Parathyroid adenoma (tissue), 2 donors: ENCODE measurements at regions not wholly inside any gene's neighbourhood (a gene's known extent, or its start where the extent isn't known, plus 50 kb on each side); places are given as distances from the start of the nearest gene placed in this dataset.

Experiments
- H2AFZ ChIP-seq: fragments of 300-600 bp; sonication (generic); one replicate; pipeline ENCODE4 v1.7.0; 2017; ENCODE audit warnings: antibody characterized with exemption, mild to moderate bottlenecking
- H3K27ac ChIP-seq: fragments of 300-600 bp; sonication (generic); one replicate; pipeline ENCODE4 v1.7.0; 2017
- H3K27me3 ChIP-seq: fragments of 300-600 bp; sonication (generic); one replicate; pipeline ENCODE4 v1.7.0; 2017; ENCODE audit warnings: low read length; ENCODE audit not compliant: control insufficient read depth, insufficient read depth
- H3K36me3 ChIP-seq: fragments of 300-600 bp; sonication (generic); one replicate; pipeline ENCODE4 v1.7.0; 2017; ENCODE audit warnings: low read length; ENCODE audit not compliant: control insufficient read depth, insufficient read depth
- H3K4me1 ChIP-seq: fragments of 300-600 bp; sonication (generic); one replicate; pipeline ENCODE4 v1.7.0; 2017; ENCODE audit warnings: control low read depth
- H3K4me2 ChIP-seq: fragments of 300-600 bp; sonication (generic); one replicate; pipeline ENCODE4 v1.7.0; 2017; ENCODE audit warnings: low read length
- H3K4me3 ChIP-seq: fragments of 300-600 bp; sonication (generic); one replicate; pipeline ENCODE4 v1.7.0; 2017; ENCODE audit warnings: low read depth, low read length
- H3K79me2 ChIP-seq: fragments of 300-600 bp; sonication (generic); one replicate; pipeline ENCODE4 v1.7.0; 2017; ENCODE audit warnings: control low read depth
- H3K9ac ChIP-seq: fragments of 300-600 bp; sonication (generic); one replicate; pipeline ENCODE4 v1.7.0; 2017; ENCODE audit warnings: mild to moderate bottlenecking
- H3K9me3 ChIP-seq: fragments of 300-600 bp; sonication (generic); one replicate; pipeline ENCODE4 v1.7.0; 2017; ENCODE audit warnings: low read length; ENCODE audit not compliant: control insufficient read depth
- TF ChIP-seq, protein P1 (sequence below): fragments of 300-600 bp; sonication (generic); IDR thresholded peaks from one replicate; pipeline ENCODE4 v1.7.0; 2017; ENCODE audit warnings: antibody characterized with exemption, mild to moderate bottlenecking
- donor health status: primary hyperparathyroidism.

DNA sequence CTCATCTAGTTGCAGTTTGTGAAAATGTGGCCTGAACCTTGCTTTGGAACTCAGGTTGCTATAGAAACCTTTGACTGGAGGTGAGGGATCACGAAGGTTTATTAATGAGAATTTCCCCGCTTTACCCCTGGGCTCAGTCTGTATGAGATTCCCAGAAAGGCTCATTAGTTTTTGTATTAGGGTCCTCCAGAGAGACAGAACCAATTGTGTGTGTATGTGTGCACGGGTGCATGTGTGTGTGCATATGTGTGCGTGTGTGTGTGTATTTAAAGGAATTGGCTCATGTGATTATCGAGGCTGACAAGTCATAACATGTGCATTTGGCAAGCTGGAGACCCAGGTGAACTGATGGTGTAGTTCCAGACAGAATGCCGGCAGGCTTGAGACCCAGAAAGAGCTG, 113.8 kb upstream of the DLX2 start:
- Histone ChIP-seq H3K9ac (no peak overlapping the region), H3K27ac (no peak overlapping the region)

DNA sequence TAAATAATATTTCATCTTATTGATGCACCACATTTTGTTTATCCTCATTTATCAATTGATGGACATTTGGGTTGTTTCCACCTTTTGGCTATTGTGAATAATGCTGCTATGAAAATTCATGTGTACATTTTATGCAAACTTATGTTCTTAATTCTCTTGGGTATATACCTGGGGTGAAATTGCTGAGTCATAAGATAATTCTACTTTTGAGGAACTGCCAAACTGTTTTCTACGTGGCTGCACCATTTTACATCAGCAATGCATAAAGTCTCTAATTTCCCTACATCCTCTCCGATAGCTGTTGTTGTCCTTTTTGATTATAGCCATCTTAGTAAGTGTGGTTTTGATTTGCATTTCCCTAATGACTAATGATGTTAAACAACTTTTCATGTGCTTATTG, 116.5 kb upstream of the DLX2 start:
- no peak overlapping the region for H3K4me2 ChIP-seq
- no peak overlapping the region for H3K9ac ChIP-seq
- no peak overlapping the region for H3K4me3 ChIP-seq
- no peak overlapping the region for H3K27ac ChIP-seq
- H3K79me2 ChIP-seq = no peaks in the 10 kb centered on the region
- H3K4me1 ChIP-seq = no peaks in the 10 kb centered on the region
- H2AFZ ChIP-seq = no peak overlapping the region
- H3K9me3 ChIP-seq = no peaks in the 10 kb centered on the region
- TF ChIP-seq, protein P1, sequence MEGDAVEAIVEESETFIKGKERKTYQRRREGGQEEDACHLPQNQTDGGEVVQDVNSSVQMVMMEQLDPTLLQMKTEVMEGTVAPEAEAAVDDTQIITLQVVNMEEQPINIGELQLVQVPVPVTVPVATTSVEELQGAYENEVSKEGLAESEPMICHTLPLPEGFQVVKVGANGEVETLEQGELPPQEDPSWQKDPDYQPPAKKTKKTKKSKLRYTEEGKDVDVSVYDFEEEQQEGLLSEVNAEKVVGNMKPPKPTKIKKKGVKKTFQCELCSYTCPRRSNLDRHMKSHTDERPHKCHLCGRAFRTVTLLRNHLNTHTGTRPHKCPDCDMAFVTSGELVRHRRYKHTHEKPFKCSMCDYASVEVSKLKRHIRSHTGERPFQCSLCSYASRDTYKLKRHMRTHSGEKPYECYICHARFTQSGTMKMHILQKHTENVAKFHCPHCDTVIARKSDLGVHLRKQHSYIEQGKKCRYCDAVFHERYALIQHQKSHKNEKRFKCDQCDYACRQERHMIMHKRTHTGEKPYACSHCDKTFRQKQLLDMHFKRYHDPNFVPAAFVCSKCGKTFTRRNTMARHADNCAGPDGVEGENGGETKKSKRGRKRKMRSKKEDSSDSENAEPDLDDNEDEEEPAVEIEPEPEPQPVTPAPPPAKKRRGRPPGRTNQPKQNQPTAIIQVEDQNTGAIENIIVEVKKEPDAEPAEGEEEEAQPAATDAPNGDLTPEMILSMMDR = no peak
- no peaks in the 10 kb centered on the region for H3K36me3 ChIP-seq
- no peaks in the 10 kb centered on the region for H3K27me3 ChIP-seq

More for the DNA sequence above, 113.8 kb upstream of the DLX2 start:
- TF ChIP-seq, protein P1 = no peak
- Histone ChIP-seq H2AFZ (no peak overlapping the region), H3K36me3 (no peaks in the 10 kb centered on the region), H3K27me3 (no peaks in the 10 kb centered on the region), H3K4me3 (no peak overlapping the region), H3K79me2 (no peaks in the 10 kb centered on the region), H3K9me3 (no peaks in the 10 kb centered on the region), H3K4me1 (no peaks in the 10 kb centered on the region), H3K4me2 (no peak overlapping the region)

DNA sequence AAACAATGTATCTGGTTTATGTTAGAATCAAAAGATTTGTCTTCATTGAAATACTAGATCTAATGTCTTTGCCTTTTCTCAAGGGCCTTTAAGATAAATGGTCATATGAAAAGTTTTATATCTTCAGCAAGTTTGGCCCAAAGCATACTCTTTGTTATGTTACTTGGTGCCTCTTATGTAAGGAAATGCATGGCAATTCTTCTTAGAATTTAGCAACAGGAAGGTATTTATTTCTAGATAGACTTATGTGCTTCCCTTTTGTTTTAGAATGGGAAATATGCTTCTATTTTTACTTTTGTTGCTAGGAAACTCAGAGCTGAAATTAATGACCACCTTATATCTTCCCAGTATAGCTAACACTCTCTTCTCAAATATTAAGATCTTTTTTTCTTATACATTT, 117.4 kb upstream of the DLX2 start:
- TF ChIP-seq, protein P1 = no peak
- H3K4me1 ChIP-seq = no peaks in the 10 kb centered on the region
- no peaks in the 10 kb centered on the region for H3K9me3 ChIP-seq

DNA sequence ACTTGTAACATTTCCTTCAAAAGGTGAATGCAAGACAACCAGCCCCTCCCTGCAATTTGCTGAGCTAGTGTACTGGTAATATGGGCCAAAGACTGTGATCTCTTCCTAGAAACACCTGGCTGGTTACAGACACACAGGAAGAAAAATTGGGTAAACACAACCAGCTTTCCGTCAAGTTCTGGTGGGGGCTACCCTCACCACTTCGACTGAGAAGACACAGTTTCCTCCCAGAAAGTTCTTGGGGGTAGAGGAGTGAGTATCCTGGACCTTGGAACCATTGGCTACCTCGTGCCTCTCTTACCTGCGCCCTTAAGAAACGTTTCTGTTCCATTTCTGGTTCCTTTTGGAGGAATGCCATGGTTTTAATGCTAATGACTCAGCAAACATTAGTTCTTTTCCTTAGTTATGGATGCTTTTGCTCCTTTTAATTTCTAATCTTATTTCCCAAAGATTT, 120.9 kb upstream of the DLX2 start:
- Histone ChIP-seq H3K4me1 (peaks cover 18% of the 10 kb centered on the region), H3K79me2 (no peaks in the 10 kb centered on the region), H3K4me2 (no peak overlapping the region), H3K4me3 (no peak overlapping the region), H3K9ac (no peak overlapping the region), H3K36me3 (no peaks in the 10 kb centered on the region), H3K27me3 (no peaks in the 10 kb centered on the region), H2AFZ (no peak overlapping the region), H3K9me3 (no peaks in the 10 kb centered on the region), H3K27ac (no peak overlapping the region)
- TF ChIP-seq, protein P1 = no peak

More for the DNA sequence above, 117.4 kb upstream of the DLX2 start:
- Histone ChIP-seq H3K9ac (no peak overlapping the region), H3K4me3 (no peak overlapping the region), H3K36me3 (no peaks in the 10 kb centered on the region), H3K27me3 (no peaks in the 10 kb centered on the region), H3K27ac (no peak overlapping the region), H3K79me2 (no peaks in the 10 kb centered on the region), H2AFZ (no peak overlapping the region), H3K4me2 (no peak overlapping the region)

DNA sequence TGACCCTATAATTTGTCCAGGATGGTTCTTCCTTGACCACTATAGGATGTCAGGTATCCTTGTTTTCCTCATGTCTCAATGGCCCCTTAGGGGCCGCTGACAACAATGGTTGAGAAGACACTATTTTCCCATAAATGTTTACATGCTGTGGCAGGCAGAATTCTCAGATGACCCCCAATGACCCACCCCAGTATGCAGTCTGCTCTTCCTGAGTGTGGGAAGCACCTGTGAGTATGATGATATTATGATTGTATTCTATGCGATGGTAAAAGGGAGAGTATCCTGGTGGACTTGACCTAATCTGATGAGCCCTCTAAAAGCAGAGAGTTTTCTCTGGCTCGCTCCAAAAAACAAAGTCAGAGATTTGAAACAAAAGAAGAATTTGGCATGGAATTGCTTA, 123.1 kb upstream of the DLX2 start:
- no peaks in the 10 kb centered on the region for H3K27me3 ChIP-seq
- H3K9ac ChIP-seq = no peak overlapping the region
- no peak overlapping the region for H3K27ac ChIP-seq
- no peaks in the 10 kb centered on the region for H3K36me3 ChIP-seq
- H3K4me3 ChIP-seq = no peak overlapping the region
- TF ChIP-seq, protein P1 = no peak
- H2AFZ ChIP-seq = no peak overlapping the region
- H3K4me2 ChIP-seq = no peak overlapping the region
- no peaks in the 10 kb centered on the region for H3K9me3 ChIP-seq
- H3K79me2 ChIP-seq = no peaks in the 10 kb centered on the region
- H3K4me1 ChIP-seq = peaks cover 36% of the 10 kb centered on the region
